ENCODE measurements at regions not wholly inside any gene's neighbourhood (a gene's known extent, or its start where the extent isn't known, plus 50 kb on each side); places are given as distances from the start of the nearest gene placed in this dataset.
A peak's percentile ranks its signal among the peaks of the same experiment; 100 is the strongest.

DNA sequence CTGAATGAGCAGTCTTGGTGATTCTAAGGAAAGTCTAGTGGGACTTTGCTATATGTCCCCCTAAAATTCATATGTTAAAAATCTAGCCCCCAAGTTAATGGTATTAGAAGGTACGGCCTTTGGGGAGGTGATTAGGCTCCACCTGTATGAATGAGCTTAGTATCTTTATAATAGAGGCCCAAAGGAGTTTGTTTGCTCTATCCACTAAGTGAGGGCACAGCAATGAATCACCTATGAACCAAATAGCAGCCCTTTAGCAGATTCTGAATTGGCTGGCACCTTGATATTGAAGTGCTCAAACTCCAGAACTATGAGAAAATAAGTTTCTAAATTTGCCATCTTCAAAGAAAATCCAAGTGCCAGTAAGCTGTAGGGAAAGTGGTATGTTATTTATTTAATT, 187.9 kb downstream of the SUCNR1 start:
- H3K4me3 Mint-ChIP-seq, result no peak overlapping the region
- Histone ChIP-seq H3K4me2 (ENCODE audit: insufficient read depth, insufficient read length, low read length) (no peak overlapping the region), H3K27ac (ENCODE audit: insufficient read length, low read depth, low read length) (no peak overlapping the region), H4K8ac (replicated peaks; ENCODE audit: insufficient read length, low read depth, low read length) (no peak overlapping the region), H2BK120ac (ENCODE audit: low read depth, low read length, poor library complexity, severe bottlenecking) (no peak overlapping the region), H3K23me2 (ENCODE audit: insufficient read length, low read depth, low read length, poor library complexity, severe bottlenecking) (no peaks in the 10 kb centered on the region), H3K9me3 (ENCODE audit: control insufficient read depth, low read depth, low read length) (no peaks in the 10 kb centered on the region), H4K91ac (ENCODE audit: insufficient read length, low read depth, low read length) (no peak overlapping the region), H4K20me1 (ENCODE audit: control insufficient read depth, insufficient read depth, insufficient read length) (no peaks in the 10 kb centered on the region), H3K56ac (ENCODE audit: insufficient read length, low read depth, low read length) (no peak overlapping the region), H3K4me1 (ENCODE audit: insufficient read depth, low read length) (no peaks in the 10 kb centered on the region), H3K79me2 (ENCODE audit: insufficient read depth, low read length) (no peaks in the 10 kb centered on the region), H3K14ac (ENCODE audit: insufficient read depth, low read length) (no peak overlapping the region), H3K4ac (ENCODE audit: low read depth, low read length) (no peak overlapping the region), H3K9ac (ENCODE audit: extremely low read depth, insufficient read length, low read length) (no peak overlapping the region), H3T11ph (ENCODE audit: low read length) (no peak overlapping the region), H3K79me1 (ENCODE audit: insufficient read depth, low read depth, low read length, poor library complexity, severe bottlenecking) (no peaks in the 10 kb centered on the region), H3K27me3 (ENCODE audit: insufficient read depth, low read length) (no peaks in the 10 kb centered on the region), H4K5ac (ENCODE audit: insufficient read length, low read depth, low read length) (no peak overlapping the region), H2BK20ac (ENCODE audit: low read depth, low read length, poor library complexity, severe bottlenecking) (no peak overlapping the region), H2BK5ac (ENCODE audit: insufficient read length, low read length) (no peak overlapping the region), H3K23ac (ENCODE audit: insufficient read length, low read depth, low read length) (no peak overlapping the region), H2BK15ac (ENCODE audit: low read depth, low read length) (no peak overlapping the region), H2AK5ac (ENCODE audit: insufficient read length, low read length) (no peak overlapping the region), H2BK12ac (ENCODE audit: insufficient read length, low read depth, low read length) (no peak overlapping the region), H2AFZ (ENCODE audit: low read length) (no peak overlapping the region), H3K18ac (ENCODE audit: insufficient read length, low read depth, low read length) (no peak overlapping the region)
- DNase-seq, result no peak
- peaks cover 4 to 11% of the 10 kb centered on the region in 2 experiments; a peak in 3 of 4 replicates for H3K4me1 Mint-ChIP-seq
- no peaks in the 10 kb centered on the region for H3K9me3 Mint-ChIP-seq
- TF ChIP-seq, protein P1, sequence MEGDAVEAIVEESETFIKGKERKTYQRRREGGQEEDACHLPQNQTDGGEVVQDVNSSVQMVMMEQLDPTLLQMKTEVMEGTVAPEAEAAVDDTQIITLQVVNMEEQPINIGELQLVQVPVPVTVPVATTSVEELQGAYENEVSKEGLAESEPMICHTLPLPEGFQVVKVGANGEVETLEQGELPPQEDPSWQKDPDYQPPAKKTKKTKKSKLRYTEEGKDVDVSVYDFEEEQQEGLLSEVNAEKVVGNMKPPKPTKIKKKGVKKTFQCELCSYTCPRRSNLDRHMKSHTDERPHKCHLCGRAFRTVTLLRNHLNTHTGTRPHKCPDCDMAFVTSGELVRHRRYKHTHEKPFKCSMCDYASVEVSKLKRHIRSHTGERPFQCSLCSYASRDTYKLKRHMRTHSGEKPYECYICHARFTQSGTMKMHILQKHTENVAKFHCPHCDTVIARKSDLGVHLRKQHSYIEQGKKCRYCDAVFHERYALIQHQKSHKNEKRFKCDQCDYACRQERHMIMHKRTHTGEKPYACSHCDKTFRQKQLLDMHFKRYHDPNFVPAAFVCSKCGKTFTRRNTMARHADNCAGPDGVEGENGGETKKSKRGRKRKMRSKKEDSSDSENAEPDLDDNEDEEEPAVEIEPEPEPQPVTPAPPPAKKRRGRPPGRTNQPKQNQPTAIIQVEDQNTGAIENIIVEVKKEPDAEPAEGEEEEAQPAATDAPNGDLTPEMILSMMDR (conservative IDR thresholded peaks at IDR 0.05), result no peak
- H3K36me3 Mint-ChIP-seq (ENCODE audit: insufficient read depth in 1 of 3, low read depth in 3 of 3), result no peaks in the 10 kb centered on the region
- no peaks in the 10 kb centered on the region for H3K27me3 Mint-ChIP-seq (ENCODE audit: low read depth)
- no CpG with 5 or more reads among the region's 1 CpG for WGBS (ENCODE audit: extremely low coverage, insufficient read length, low lambda C conversion rate)
- H3K27ac Mint-ChIP-seq, result peak overlapping the region in 2 of 3 experiments; percentile 55 to 56; a peak in 1 of 7 replicates

Data from H9 (cell line).